GM21528 (cell line): ENCODE measurements at regions not wholly inside any gene's neighbourhood (a gene's known extent, or its start where the extent isn't known, plus 50 kb on each side); places are given as distances from the start of the nearest gene placed in this dataset.

Source experiments
- ATAC-seq: cut with Tn5 transposase; IDR thresholded peaks from one replicate; pipeline ENCODE4 v1.9.1; 2021; ENCODE audit warnings: mild to moderate bottlenecking, moderate library complexity; ENCODE audit not compliant: unreplicated experiment, low FRiP score

GRCh38 chr12:115606040-115606439 lies 671.5 kb downstream of the MED13L start:
- no peak for ATAC-seq

GRCh38 chr12:115598871-115599811 lies 678.4 kb downstream of the MED13L start:
- no peak for ATAC-seq

GRCh38 chr12:115597157-115597712 lies 680.3 kb downstream of the MED13L start:
- no peak for ATAC-seq

GRCh38 chr12:115588131-115588530 lies 689.4 kb downstream of the MED13L start:
- ATAC-seq: no peak

- no peak for ATAC-seq
These were observed 693.3 kb downstream of the MED13L start for GRCh38 chr12:115584156-115584555.

GRCh38 chr12:115583591-115583990 lies 693.9 kb downstream of the MED13L start:
- no peak for ATAC-seq

- no peak for ATAC-seq
These were observed 700.1 kb downstream of the MED13L start for GRCh38 chr12:115577401-115577800.

GRCh38 chr12:115574826-115575225 lies 702.7 kb downstream of the MED13L start:
- no peak for ATAC-seq

GRCh38 chr12:115572440-115572839 lies 705.1 kb downstream of the MED13L start:
- peak; percentile 85 for ATAC-seq

- ATAC-seq: no peak
These were observed 706.0 kb downstream of the MED13L start for GRCh38 chr12:115571446-115571845.

- ATAC-seq: no peak
These were observed 706.5 kb downstream of the MED13L start for GRCh38 chr12:115571027-115571426.

- no peak for ATAC-seq
These were observed 707.3 kb downstream of the MED13L start for GRCh38 chr12:115570069-115570777.

- no peak for ATAC-seq
These were observed 708.0 kb downstream of the MED13L start for GRCh38 chr12:115569345-115570068.

GRCh38 chr12:115558281-115558680 lies 719.2 kb downstream of the MED13L start:
- no peak for ATAC-seq

- no peak for ATAC-seq
These were observed 723.9 kb downstream of the MED13L start for GRCh38 chr12:115553622-115554021.

- ATAC-seq: no peak
These were observed 734.2 kb downstream of the MED13L start for GRCh38 chr12:115543269-115543668.

GRCh38 chr12:115542656-115543055 lies 734.8 kb downstream of the MED13L start:
- ATAC-seq: no peak

- no peak for ATAC-seq
These were observed 735.5 kb downstream of the MED13L start for GRCh38 chr12:115541891-115542421.

GRCh38 chr12:115528466-115528865 lies 749.0 kb downstream of the MED13L start:
- ATAC-seq: no peak

GRCh38 chr12:115521771-115522409 lies 755.6 kb downstream of the MED13L start:
- ATAC-seq: no peak
